ENCODE measurements at regions not wholly inside any gene's neighbourhood (a gene's known extent, or its start where the extent isn't known, plus 50 kb on each side); places are given as distances from the start of the nearest gene placed in this dataset.
"Not testable (repeated sequence)": the region's sequence is repeated elsewhere in the genome, so short reads cannot be mapped to it uniquely, and the experiment has no call there.

- DNase-seq (ENCODE audit: low spot score) = no peak
These were observed 621.2 kb upstream of the NRP1 start for GRCh38 chr10:33955676-33956075.

DNA sequence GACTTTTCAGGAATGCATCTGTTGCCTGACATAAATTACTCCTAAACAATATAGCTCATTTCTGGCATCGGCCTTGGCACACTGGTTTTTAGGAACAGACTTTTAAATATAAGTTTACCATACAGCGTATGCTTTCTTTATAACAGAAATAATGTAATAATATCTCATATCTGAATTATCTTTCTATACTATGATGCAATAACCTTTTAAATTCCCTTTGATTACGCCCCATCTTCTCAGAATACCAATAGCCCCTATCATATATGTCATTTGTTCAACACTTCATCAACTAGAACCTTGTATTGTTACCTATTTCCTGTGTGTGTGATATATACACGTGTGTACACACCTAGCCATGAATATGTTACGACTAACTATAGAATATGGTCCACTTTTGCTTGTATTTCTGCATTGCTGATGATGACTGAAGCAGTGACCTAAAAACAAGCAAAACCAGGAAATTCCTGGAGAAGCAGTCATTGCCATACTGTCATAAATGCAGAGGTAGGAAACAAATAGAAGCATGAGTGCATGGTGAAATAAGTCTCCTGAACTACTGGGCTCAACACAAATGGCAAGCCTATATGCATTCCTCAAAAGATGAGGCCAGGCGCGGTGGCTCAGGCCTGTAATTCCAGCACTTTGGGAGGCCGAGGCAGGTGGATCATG, 618.4 kb upstream of the NRP1 start:
- DNase-seq (ENCODE audit: low spot score) = peak; percentile 44

DNA sequence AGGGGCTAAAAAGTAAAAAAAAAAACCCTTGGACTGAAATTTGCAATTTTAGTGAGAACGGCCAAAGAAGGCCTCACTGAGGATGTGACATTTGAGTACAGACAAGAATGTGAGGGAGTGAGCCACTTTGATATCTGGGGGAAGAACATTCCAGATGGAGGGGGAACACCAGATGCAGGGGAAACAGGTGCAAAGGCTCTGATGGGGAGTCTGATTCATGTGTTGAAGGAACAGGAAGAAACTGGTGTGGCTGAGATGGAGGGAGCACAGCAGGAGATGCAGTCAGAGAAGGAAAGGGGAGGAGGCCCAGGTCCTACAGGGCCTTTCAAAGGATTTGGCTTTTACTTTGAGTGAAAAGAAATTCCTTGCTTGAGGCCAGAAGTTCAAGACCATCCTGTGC, 615.7 kb upstream of the NRP1 start:
- no peak for DNase-seq (ENCODE audit: low spot score)

DNA sequence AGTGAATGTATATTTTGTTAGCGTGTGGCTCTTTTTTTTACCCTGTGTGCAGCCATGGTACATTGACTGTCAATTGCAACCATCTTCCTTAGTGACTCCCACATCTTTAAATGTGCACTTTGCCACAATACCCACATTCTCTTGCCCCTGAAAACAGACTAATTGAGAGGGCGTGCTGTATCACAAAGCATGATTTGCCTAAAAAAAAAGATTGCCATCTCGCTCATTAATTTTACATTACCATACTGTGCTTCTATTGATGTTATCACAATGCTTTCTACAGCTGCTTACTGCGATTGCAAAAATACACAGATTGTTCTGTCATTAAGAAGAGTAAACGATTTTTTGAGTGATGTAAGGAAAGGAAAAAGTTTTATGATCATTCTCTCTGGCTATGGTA, 613.1 kb upstream of the NRP1 start:
- DNase-seq (ENCODE audit: low spot score) = no peak

DNA sequence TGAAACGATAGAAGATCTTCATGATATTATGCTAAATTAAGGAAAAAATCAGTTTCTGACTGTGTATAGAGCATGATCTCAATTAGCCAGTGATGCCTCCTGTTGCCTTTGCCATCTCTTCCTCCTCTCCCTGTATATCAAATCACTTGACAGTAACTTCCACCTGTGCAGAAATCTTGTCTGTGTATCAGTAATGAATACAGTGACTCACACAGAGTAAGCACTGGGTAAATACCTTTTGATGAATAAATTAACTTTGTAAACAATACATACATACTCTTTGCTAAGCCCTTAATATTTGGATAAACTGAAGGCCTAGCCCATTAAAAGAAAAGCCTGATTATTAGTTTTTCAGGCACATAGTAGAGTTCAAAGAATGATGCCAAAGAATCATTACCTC, 610.6 kb upstream of the NRP1 start:
- DNase-seq (ENCODE audit: low spot score) = no peak

- DNase-seq (ENCODE audit: low spot score) = no peak
These were observed 608.0 kb upstream of the NRP1 start for GRCh38 chr10:33942508-33942907.

DNA sequence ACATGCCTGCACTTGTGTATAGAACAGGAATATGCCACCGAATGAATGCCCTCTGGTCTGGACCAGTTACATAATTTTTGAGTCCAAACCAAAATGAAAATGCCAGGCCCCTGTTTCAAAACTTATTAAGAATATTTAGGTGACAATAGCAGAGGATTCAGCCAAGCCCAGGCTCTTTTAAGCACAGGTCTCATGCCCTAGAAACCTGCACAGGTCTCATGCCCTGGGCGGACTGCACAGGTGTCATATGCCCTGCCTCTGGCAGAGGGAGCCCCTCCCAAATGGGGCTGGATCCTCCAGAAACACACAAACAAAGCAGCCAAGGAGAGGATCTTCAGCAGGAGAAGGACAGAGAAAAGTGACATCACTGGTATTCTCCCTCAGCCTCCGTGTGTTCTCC, 605.4 kb upstream of the NRP1 start:
- DNase-seq (ENCODE audit: low spot score) = no peak

DNA sequence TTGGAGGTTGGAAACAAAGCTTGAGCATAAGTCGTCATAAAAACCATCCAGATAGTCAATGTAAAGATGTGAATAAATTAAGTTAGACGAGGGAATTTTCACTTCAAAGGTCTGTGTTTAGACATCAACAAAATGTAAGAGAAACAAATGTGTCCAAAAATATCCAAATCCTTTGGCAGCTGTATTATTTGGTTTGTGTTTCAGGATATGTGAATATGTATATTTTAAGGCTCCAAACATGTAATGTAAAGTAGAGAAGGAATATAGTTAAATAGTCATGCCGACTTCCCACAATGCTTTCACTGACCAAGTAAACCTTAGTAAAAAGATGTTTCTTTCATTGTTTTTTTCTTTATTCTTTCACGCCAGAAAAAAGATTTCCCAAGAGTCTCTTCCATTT, 604.9 kb upstream of the NRP1 start:
- no peak for DNase-seq (ENCODE audit: low spot score)

DNA sequence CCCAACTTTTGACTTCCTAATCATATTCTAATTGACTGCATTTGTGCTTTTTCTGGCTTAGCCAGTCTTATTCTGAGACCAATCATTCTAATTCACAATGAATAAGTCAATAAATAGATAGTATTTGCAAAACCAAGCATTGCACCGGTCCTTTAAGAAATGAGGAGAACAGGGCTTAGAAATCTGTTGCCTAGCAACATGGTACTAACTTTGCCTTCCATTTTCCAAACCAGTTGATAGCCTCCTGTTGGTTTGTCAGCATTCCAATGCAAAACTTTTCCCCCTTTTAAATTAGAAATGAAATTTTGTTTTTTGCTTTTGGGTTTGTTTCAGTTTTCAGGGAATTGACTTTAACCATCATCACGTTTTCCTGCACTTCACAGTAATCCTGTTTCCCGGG, 603.5 kb upstream of the NRP1 start:
- no peak for DNase-seq (ENCODE audit: low spot score)

GRCh38 chr10:33937036-33937730, 602.7 kb upstream of the NRP1 start:
- no peak for DNase-seq (ENCODE audit: low spot score)

GRCh38 chr10:33935350-33935749, 600.9 kb upstream of the NRP1 start:
- DNase-seq (ENCODE audit: low spot score) = no peak

GRCh38 chr10:33930079-33930478, 595.6 kb upstream of the NRP1 start:
- no peak for DNase-seq (ENCODE audit: low spot score)

DNA sequence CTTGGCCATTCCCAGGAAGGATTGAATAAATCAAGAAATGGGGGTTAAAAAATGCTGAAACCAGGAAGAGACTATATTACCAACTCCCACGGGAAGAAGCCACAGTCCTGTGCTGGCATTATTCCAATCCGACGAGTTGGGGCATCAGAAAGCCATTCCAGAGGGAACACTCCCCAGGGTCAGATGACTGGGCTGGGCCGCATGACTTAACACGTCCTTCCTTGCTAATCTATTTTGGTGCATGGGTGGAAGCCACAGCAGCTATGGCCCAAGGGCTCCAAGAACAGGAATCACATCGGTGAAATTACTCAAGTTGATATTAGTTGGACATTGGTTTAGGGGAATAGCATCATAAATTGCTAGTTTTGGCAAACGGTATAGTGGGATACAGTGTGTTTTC, 592.9 kb upstream of the NRP1 start:
- no peak for DNase-seq (ENCODE audit: low spot score)

DNA sequence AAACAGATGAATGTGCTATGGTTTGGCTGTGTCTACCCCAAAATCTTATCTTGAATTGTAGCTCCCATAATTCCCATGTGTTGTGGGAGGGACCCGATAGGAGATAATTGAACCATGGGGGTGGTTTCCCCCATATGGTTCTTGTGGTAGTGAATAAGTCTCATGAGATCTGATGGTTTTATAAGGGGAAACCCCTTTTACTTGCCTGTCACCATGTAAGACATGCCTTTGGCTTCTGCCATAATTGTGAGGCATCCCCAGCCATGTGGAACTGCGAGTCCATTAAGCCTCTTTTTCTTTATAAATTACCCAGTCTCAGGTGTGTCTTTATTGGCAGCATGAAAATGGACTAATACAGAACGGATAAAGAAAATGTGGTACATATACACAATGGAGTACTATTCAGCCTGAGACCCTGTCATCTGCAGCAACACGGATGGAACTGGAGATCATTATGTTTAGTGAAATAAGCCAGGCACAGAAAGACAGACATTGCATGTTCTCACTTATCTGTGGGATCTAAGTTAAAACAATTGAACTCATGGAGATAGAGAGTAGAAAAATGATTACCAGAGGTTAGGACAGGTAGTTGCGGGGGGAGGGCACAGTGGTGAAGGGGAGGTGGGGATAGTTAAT, 587.6 kb upstream of the NRP1 start:
- DNase-seq (ENCODE audit: low spot score) = no peak

- DNase-seq (ENCODE audit: low spot score) = no peak
These were observed 585.9 kb upstream of the NRP1 start for GRCh38 chr10:33920351-33920750.

DNA sequence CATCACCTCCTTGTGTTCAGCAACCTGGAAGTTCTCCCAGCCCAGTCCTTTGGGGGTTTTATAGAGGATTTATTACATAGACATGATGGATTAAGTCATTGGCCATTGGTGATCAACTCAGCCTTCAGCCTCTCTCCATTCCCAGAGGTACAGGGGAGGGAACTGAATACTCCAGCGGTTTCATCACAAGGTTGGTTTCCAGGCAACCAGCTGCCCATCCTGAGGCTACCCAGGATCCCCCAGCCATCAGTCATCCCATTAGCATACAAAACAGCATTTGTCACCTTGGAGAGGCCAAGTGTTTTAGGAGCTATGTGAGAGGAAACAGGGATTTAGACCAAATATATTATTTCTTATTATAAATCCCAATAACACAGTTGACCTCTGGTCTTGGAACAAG, 584.8 kb upstream of the NRP1 start:
- no peak for DNase-seq (ENCODE audit: low spot score)

DNA sequence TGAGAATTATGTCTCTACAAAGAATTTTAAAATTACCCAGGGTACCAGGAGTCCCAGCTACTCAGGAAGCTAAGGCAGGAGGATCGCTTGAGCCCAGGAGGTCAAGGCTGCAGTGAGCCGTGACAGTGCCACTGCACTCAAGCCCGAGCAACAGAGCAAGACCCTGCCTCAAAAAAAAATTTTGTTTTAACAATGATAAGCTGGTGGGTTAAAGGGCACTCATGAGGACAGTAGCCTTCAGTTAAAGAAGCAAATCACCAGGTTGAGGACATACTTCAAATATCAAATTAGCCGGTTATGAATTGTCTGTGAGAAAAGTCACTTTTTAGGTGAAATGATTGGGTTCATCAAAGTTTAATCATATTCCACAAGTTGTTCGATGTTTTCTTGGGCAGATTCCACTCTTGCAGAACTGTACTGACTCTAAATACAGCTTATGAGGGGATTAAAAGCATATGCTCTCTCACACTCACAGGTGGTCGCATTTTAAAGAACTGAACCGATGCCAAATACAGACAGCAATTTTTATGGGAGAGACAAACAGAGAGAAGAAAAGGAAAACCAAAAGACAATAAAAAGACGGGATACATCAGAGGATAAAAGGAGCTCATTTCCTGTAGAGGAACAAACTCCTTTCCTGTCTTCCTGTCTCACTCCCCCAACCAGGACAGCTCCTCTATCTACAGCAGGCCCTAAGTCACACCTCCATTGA, 582.8 kb upstream of the NRP1 start:
- DNase-seq (ENCODE audit: low spot score) = no peak

DNA sequence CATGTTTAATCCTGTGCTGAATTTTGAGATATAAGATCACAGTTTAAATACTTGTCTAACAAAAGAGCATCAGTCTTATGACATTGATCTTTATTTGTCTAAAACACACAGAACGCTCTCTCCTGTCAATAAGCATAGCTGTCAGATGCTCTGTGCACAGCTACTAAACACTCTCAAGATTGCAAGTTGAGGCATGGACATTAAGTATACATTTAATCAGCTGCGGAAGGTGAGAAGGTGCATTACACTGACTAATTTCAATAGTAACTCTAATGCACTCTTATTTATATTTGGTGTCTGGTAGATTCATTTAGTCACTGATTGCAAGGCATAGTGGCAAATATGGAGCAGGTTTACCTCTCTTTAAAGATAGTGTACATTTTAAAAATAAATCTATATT, 580.3 kb upstream of the NRP1 start:
- DNase-seq (ENCODE audit: low spot score) = no peak

- DNase-seq (ENCODE audit: low spot score) = no peak
These were observed 578.7 kb upstream of the NRP1 start for GRCh38 chr10:33913194-33913593.

DNA sequence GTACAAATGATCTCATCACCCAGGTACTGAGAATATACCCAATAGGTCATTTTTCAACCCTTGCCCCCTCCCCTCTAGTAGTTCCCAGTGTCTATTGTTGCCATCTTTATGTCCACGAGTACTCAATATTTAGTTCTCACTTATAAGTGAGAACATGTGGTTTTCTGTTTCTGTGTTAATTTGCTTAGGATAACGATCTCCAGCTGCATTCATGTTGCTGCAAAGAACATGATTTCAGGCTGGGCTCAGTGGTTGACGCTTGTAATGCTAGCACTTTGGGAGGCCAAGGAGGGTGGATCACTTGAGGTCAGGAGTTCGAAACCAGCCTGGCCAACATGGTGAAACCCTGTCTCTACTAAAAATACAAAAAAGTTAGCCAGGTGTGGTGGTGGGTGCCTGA, 575.0 kb upstream of the NRP1 start:
- not testable (repeated sequence) for DNase-seq (ENCODE audit: low spot score)

DNA sequence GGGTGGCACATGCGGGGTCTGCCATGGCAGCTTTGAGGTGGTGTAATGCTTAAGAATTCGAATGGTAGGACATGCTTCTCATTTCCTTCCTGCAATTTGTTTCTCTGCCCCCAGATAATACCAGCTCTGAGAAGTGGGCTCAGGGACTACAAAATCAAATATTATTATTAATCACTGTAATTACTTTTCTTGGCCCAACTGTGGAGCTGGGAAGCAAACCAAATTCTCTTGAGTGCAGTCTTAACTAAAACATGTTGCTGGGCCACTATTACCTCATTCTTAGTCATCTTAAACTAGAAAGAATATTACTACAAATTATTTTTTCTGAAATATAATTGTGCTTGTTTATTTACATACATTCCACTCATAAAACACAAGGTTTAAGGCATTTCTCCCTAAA, 566.7 kb upstream of the NRP1 start:
- peak; percentile 65 for DNase-seq (ENCODE audit: low spot score)

DNA sequence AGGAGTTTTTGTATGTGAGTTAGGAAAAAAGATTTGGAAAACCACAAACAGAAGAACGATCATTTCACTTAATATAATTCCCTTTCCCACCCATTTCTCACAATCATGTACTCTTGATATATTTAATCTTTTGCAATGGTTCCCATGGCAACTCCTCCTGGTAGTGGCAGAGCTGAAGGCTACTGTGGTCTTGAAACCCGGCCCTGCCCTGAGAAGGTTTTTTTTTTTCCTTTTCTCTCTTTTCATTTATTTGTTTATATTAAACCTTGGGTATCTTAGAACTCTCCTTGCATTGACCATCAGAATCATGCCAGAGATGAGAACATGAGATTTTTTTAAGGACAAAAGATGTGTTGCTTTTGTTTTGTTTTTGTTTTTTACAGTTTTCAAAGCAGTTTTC, 566.1 kb upstream of the NRP1 start:
- peak; percentile 17 for DNase-seq (ENCODE audit: low spot score)

Measured in AG08395 (cell line).